ENCODE measurements at regions not wholly inside any gene's neighbourhood (a gene's known extent, or its start where the extent isn't known, plus 50 kb on each side); places are given as distances from the start of the nearest gene placed in this dataset.
A peak's percentile ranks its signal among the peaks of the same experiment; 100 is the strongest.

DNA sequence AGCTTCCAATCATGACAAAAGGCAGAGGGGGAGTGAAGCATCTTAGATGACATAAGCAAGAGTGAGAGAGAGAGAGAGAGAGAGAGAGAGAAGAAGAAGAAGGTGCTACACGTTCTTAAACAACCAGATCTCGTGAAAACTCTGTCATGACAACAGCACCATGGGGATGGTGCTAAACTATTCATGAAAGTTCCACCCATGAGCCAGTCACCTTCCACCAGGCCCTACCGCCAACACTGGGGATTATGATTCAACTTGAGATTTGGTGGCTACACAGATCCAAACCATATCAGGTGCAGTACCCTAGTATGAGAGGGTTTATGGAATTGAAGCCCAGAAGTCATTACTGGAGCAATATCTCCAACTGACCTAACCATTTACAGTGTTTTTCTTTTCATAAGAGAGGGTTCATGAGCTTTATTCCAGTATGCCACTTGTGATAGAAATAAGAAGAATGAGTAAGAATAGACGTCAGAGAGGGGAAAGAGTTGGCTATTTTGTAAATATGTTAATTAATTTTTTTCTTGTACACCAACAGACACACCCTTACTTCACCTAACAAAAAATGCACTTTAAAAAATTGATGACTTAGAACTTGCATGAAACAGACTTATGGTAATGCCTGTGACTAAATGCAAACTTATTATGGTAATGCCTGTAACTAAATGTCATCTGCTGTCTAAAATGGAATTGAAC, 680.4 kb upstream of the ITGA1 start:
- no peak for TF ChIP-seq ZFX (IDR thresholded peaks at IDR 0.05; ENCODE audit: borderline replicate concordance)
- TF ChIP-seq, protein P1, sequence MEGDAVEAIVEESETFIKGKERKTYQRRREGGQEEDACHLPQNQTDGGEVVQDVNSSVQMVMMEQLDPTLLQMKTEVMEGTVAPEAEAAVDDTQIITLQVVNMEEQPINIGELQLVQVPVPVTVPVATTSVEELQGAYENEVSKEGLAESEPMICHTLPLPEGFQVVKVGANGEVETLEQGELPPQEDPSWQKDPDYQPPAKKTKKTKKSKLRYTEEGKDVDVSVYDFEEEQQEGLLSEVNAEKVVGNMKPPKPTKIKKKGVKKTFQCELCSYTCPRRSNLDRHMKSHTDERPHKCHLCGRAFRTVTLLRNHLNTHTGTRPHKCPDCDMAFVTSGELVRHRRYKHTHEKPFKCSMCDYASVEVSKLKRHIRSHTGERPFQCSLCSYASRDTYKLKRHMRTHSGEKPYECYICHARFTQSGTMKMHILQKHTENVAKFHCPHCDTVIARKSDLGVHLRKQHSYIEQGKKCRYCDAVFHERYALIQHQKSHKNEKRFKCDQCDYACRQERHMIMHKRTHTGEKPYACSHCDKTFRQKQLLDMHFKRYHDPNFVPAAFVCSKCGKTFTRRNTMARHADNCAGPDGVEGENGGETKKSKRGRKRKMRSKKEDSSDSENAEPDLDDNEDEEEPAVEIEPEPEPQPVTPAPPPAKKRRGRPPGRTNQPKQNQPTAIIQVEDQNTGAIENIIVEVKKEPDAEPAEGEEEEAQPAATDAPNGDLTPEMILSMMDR (IDR thresholded peaks at IDR 0.05): no peak
- H3K27ac ChIP-seq: no peak overlapping the region

GRCh38 chr5:52119768-52120167, 667.9 kb upstream of the ITGA1 start:
- TF ChIP-seq, protein P1 (IDR thresholded peaks at IDR 0.05): 0 out of 2 replicates have a peak, but pooled peaks have one; percentile 8
- TF ChIP-seq ZFX (IDR thresholded peaks at IDR 0.05; ENCODE audit: borderline replicate concordance): no peak
- no peak overlapping the region for H3K27ac ChIP-seq

GRCh38 chr5:52132053-52132452, 655.7 kb upstream of the ITGA1 start:
- H3K27ac ChIP-seq: no peak overlapping the region

GRCh38 chr5:52134013-52134650, 653.6 kb upstream of the ITGA1 start:
- no peak overlapping the region for H3K27ac ChIP-seq
- no peak for TF ChIP-seq ZFX (IDR thresholded peaks at IDR 0.05; ENCODE audit: borderline replicate concordance)
- TF ChIP-seq, protein P1 (IDR thresholded peaks at IDR 0.05): no peak

More at GRCh38 chr5:52132053-52132452, 655.7 kb upstream of the ITGA1 start:
- no peak for TF ChIP-seq ZFX (IDR thresholded peaks at IDR 0.05; ENCODE audit: borderline replicate concordance)
- TF ChIP-seq, protein P1 (IDR thresholded peaks at IDR 0.05): no peak

GRCh38 chr5:52139888-52140615, 647.7 kb upstream of the ITGA1 start:
- no peak overlapping the region for H3K27ac ChIP-seq
- TF ChIP-seq, protein P1 (IDR thresholded peaks at IDR 0.05): no peak
- TF ChIP-seq ZFX (IDR thresholded peaks at IDR 0.05; ENCODE audit: borderline replicate concordance): no peak

DNA sequence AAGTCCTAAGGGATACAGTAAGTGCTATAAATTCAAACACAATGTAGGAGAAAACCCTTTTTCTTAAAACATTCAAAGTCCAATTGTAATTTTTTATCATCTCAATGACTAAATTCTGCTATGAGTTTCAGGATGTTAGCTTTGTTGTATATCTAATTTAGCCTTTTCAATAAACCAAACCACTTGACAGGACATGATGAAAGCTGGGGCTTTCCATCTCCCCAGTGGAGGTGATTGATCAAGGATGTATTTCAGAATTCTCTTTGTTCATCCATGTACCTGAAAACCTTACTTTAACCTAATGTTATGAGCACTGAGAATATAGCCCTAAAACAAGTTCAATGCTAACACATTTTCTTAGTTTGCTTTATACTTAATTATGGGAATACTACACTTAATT, 639.0 kb upstream of the ITGA1 start:
- TF ChIP-seq, protein P1 (IDR thresholded peaks at IDR 0.05): no peak
- no peak for TF ChIP-seq ZFX (IDR thresholded peaks at IDR 0.05; ENCODE audit: borderline replicate concordance)
- H3K27ac ChIP-seq: no peak overlapping the region
